ENCODE measurements at regions not wholly inside any gene's neighbourhood (a gene's known extent, or its start where the extent isn't known, plus 50 kb on each side); places are given as distances from the start of the nearest gene placed in this dataset.

- TF ChIP-seq CTCF (IDR thresholded peaks at IDR 0.05) (no peak), POLR2A (IDR thresholded peaks at IDR 0.05) (no peak), EP300 (IDR thresholded peaks at IDR 0.05) (no peak)
Measured at GRCh38 chr6:148109732-148110131, 232.9 kb upstream of the SASH1 start.

Measured in tibial nerve (tissue), 4 donors.